ENCODE measurements at regions not wholly inside any gene's neighbourhood (a gene's known extent, or its start where the extent isn't known, plus 50 kb on each side); places are given as distances from the start of the nearest gene placed in this dataset.

DNA sequence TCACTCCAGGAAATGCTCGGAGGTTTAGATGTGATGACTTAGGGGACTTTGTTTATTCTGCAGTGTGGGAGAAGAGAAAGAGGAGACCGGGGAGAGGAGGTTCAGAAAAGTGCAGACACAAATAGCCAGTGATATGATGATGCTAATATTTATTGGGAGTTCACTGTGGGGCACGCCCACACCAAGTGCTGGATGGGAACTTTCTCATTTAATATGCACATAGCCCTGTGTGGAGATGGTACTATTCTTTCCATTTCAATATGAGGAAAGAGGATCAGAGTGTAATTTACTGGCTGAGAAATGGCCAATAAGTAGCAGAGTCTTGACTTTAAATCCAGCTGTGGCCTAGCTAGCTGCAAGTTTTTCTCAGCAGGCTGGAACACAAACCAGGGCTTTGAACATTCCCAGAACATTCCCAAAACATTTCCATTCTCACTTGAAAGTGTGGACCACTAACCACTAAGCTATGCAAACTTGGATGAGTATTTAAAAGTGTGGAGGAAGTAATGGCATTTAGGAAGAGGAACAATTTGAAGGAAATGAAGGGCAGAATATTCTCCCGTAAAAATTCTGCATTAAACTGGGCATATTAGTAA is 231.7 kb downstream of the HS3ST1 start:
- TF ChIP-seq CTCF (IDR thresholded peaks at IDR 0.05; ENCODE audit: insufficient read depth, low read length) (no peak), POLR2AphosphoS5 (IDR thresholded peaks at IDR 0.05; ENCODE audit: low read depth) (no peak), REST (IDR thresholded peaks at IDR 0.05; ENCODE audit: insufficient replicate concordance, low read depth) (no peak), GABPA (IDR thresholded peaks at IDR 0.05; ENCODE audit: low read depth) (no peak), SPI1 (IDR thresholded peaks at IDR 0.05; ENCODE audit: borderline replicate concordance, low read depth) (no peak)
